ENCODE measurements at regions not wholly inside any gene's neighbourhood (a gene's known extent, or its start where the extent isn't known, plus 50 kb on each side); places are given as distances from the start of the nearest gene placed in this dataset.

GRCh38 chr13:109348519-109349258 lies 437.7 kb downstream of the IRS2 start:
- TF ChIP-seq EZH2 (IDR thresholded peaks at IDR 0.05; ENCODE audit: insufficient read depth, poor library complexity, severe bottlenecking) (no peak), EZH2phosphoT487 (IDR thresholded peaks at IDR 0.05; ENCODE audit: insufficient read depth, low read depth) (no peak)
